ENCODE measurements at regions not wholly inside any gene's neighbourhood (a gene's known extent, or its start where the extent isn't known, plus 50 kb on each side); places are given as distances from the start of the nearest gene placed in this dataset.

DNA sequence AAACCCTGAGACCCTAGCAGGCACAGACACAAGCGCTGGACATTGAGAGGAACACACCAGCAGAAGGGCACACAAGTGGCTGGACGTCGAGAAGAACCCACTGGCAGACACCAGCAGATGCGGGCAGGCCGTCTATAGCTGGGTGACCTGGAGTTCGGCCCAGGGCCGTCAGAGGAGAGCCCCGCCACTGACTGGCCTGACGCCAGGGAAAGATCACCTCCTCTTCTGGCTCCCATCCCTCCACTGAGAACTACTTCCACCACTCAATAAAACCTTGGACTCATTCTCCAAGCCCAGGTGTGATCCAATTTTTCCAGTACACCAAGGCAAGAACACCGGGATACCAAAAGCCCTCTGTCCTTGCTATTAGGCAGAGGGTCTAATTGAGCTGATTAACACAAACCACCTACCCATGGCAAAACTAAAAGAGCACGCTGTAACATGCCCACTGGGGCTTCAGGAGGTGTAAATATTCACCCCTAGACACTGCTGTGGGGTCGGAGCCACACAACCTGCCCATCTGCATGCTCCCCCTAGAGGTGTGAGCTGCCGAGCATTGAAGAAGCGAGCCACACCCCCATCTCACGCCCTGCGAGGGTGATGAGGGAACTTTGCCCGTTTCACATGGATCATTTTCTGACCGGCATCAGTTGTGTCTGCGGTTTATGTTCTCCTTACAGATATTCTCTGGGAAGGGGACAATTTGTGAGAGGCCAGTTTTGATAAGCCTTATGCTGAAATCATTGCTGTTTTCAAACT lies 104.8 kb downstream of the HLX start:
- TF ChIP-seq SPI1 (IDR thresholded peaks at IDR 0.05; ENCODE audit: borderline replicate concordance, insufficient read depth, low read depth, low read length) (no peak), POLR2A (IDR thresholded peaks at IDR 0.05; ENCODE audit: low read depth, low read length) (no peak), EZH2 (IDR thresholded peaks at IDR 0.05; ENCODE audit: borderline replicate concordance, control insufficient read depth, low read depth, low read length) (no peak)
- TF ChIP-seq, protein P1, sequence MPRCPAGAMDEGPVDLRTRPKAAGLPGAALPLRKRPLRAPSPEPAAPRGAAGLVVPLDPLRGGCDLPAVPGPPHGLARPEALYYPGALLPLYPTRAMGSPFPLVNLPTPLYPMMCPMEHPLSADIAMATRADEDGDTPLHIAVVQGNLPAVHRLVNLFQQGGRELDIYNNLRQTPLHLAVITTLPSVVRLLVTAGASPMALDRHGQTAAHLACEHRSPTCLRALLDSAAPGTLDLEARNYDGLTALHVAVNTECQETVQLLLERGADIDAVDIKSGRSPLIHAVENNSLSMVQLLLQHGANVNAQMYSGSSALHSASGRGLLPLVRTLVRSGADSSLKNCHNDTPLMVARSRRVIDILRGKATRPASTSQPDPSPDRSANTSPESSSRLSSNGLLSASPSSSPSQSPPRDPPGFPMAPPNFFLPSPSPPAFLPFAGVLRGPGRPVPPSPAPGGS (IDR thresholded peaks at IDR 0.05; ENCODE audit: borderline replicate concordance, insufficient read depth, low read depth, low read length, poor library complexity, severe bottlenecking), result no peak
- TF ChIP-seq, protein P2, sequence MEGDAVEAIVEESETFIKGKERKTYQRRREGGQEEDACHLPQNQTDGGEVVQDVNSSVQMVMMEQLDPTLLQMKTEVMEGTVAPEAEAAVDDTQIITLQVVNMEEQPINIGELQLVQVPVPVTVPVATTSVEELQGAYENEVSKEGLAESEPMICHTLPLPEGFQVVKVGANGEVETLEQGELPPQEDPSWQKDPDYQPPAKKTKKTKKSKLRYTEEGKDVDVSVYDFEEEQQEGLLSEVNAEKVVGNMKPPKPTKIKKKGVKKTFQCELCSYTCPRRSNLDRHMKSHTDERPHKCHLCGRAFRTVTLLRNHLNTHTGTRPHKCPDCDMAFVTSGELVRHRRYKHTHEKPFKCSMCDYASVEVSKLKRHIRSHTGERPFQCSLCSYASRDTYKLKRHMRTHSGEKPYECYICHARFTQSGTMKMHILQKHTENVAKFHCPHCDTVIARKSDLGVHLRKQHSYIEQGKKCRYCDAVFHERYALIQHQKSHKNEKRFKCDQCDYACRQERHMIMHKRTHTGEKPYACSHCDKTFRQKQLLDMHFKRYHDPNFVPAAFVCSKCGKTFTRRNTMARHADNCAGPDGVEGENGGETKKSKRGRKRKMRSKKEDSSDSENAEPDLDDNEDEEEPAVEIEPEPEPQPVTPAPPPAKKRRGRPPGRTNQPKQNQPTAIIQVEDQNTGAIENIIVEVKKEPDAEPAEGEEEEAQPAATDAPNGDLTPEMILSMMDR (IDR thresholded peaks at IDR 0.05 in 2 of 3, conservative IDR thresholded peaks at IDR 0.05 in 1 of 3; ENCODE audit: control insufficient read depth in 2 of 3, extremely low read depth in 1 of 3, insufficient read depth in 1 of 3, low read depth in 3 of 3, low read length in 3 of 3), result no peak
- TF ChIP-seq, protein P3, sequence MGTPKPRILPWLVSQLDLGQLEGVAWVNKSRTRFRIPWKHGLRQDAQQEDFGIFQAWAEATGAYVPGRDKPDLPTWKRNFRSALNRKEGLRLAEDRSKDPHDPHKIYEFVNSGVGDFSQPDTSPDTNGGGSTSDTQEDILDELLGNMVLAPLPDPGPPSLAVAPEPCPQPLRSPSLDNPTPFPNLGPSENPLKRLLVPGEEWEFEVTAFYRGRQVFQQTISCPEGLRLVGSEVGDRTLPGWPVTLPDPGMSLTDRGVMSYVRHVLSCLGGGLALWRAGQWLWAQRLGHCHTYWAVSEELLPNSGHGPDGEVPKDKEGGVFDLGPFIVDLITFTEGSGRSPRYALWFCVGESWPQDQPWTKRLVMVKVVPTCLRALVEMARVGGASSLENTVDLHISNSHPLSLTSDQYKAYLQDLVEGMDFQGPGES (IDR thresholded peaks at IDR 0.05), result no peak
